ENCODE measurements at regions not wholly inside any gene's neighbourhood (a gene's known extent, or its start where the extent isn't known, plus 50 kb on each side); places are given as distances from the start of the nearest gene placed in this dataset.

DNA sequence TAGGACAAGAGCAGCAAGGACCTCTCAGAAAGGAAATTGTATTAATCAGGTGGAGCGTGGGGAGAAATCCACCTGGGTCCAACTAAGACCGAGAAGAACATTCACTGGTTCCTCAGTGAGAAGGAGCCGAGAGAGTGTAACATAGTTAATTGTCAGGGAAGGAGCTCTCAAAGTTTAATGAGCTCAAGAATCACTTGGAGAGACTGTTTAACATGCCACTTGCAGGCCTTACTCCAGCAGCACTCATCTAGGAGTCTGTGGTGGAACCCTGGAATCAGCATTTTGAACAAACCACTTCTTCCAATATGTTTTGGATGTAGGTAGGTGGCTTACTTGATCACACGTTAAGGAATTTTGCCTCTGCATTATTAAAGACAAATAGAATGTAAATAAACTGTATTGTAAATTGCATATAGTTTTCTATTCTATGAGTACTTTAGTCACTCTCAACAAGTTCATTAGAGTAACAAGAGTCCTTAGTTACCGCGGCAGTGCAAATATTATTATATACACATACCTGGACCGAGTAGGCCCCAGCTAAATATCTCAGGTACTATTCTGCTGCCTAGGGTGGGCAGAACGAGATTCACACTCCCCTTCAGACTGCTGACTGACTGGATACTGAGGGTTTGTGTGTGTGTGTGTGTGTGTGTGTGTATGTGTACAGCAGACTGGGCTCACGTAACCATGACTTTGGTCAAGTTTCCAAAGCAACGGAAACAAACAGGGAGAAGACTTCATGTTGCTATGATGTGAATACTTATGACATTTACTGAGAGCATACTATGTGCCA is 203.2 kb upstream of the USP24 start:
- no peak for ATAC-seq
- peak overlapping the region in 1 of 2 experiments; percentile 47; a peak in 2 of 6 replicates for H3K27ac ChIP-seq
- no peak overlapping the region for H3K4me3 ChIP-seq
- WGBS (ENCODE audit: missing lambda C conversion rate) = 79% methylated on average over 9 of the region's 10 CpGs
- peaks cover 7% of the 10 kb centered on the region; the same call in 1 of the 3 replicates for H3K9me3 ChIP-seq
- TF ChIP-seq RARB (CRISPR knock-in tag; IDR thresholded peaks at IDR 0.05) (no peak), KDM1A (IDR thresholded peaks at IDR 0.05; ENCODE audit: low read depth) (no peak), CBX2 (IDR thresholded peaks at IDR 0.05; ENCODE audit: borderline replicate concordance, low read depth) (no peak), HOXB13 (CRISPR knock-in tag; IDR thresholded peaks at IDR 0.05; ENCODE audit: low read depth) (no peak), FOSB (CRISPR knock-in tag; IDR thresholded peaks at IDR 0.05) (no peak), TFCP2L1 (CRISPR knock-in tag; IDR thresholded peaks at IDR 0.05) (no peak), MAFK (IDR thresholded peaks at IDR 0.05; ENCODE audit: partially characterized antibody) (no peak), ZNF302 (CRISPR knock-in tag; IDR thresholded peaks at IDR 0.05) (no peak), CBX8 (IDR thresholded peaks at IDR 0.05) (no peak), CHD4 (IDR thresholded peaks at IDR 0.05; ENCODE audit: borderline replicate concordance) (no peak), MYC (IDR thresholded peaks at IDR 0.05; ENCODE audit: borderline replicate concordance, low read length) (no peak), ZFP36 (IDR thresholded peaks at IDR 0.05; ENCODE audit: borderline replicate concordance, partially characterized antibody) (no peak)
- TF ChIP-seq, protein P1, sequence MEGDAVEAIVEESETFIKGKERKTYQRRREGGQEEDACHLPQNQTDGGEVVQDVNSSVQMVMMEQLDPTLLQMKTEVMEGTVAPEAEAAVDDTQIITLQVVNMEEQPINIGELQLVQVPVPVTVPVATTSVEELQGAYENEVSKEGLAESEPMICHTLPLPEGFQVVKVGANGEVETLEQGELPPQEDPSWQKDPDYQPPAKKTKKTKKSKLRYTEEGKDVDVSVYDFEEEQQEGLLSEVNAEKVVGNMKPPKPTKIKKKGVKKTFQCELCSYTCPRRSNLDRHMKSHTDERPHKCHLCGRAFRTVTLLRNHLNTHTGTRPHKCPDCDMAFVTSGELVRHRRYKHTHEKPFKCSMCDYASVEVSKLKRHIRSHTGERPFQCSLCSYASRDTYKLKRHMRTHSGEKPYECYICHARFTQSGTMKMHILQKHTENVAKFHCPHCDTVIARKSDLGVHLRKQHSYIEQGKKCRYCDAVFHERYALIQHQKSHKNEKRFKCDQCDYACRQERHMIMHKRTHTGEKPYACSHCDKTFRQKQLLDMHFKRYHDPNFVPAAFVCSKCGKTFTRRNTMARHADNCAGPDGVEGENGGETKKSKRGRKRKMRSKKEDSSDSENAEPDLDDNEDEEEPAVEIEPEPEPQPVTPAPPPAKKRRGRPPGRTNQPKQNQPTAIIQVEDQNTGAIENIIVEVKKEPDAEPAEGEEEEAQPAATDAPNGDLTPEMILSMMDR (IDR thresholded peaks at IDR 0.05) = no peak
- TF ChIP-seq, protein P2, sequence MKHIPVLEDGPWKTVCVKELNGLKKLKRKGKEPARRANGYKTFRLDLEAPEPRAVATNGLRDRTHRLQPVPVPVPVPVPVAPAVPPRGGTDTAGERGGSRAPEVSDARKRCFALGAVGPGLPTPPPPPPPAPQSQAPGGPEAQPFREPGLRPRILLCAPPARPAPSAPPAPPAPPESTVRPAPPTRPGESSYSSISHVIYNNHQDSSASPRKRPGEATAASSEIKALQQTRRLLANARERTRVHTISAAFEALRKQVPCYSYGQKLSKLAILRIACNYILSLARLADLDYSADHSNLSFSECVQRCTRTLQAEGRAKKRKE (CRISPR knock-in tag; IDR thresholded peaks at IDR 0.05; ENCODE audit: low read depth) = no peak
- TF ChIP-seq, protein P3, sequence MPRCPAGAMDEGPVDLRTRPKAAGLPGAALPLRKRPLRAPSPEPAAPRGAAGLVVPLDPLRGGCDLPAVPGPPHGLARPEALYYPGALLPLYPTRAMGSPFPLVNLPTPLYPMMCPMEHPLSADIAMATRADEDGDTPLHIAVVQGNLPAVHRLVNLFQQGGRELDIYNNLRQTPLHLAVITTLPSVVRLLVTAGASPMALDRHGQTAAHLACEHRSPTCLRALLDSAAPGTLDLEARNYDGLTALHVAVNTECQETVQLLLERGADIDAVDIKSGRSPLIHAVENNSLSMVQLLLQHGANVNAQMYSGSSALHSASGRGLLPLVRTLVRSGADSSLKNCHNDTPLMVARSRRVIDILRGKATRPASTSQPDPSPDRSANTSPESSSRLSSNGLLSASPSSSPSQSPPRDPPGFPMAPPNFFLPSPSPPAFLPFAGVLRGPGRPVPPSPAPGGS (IDR thresholded peaks at IDR 0.05) = no peak
- TF ChIP-seq, protein P4, sequence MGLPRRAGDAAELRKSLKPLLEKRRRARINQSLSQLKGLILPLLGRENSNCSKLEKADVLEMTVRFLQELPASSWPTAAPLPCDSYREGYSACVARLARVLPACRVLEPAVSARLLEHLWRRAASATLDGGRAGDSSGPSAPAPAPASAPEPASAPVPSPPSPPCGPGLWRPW (IDR thresholded peaks at IDR 0.05) = no peak
- ChIA-PET CTCF (interaction anchor here (0.8 kb wide), 1 partner anchor 107 kb away, joined by 3 read pairs; no protein-coding TSS in a partner anchor), POLR2A (no interaction called here)
- H3K4me2 ChIP-seq = no peak overlapping the region
- no peak for FAIRE-seq
- DNase-seq (ENCODE audit: low read depth in 1 of 2, low spot score in 1 of 2) = no peak
- peaks cover 19% of the 10 kb centered on the region for H3K4me1 ChIP-seq

DNA sequence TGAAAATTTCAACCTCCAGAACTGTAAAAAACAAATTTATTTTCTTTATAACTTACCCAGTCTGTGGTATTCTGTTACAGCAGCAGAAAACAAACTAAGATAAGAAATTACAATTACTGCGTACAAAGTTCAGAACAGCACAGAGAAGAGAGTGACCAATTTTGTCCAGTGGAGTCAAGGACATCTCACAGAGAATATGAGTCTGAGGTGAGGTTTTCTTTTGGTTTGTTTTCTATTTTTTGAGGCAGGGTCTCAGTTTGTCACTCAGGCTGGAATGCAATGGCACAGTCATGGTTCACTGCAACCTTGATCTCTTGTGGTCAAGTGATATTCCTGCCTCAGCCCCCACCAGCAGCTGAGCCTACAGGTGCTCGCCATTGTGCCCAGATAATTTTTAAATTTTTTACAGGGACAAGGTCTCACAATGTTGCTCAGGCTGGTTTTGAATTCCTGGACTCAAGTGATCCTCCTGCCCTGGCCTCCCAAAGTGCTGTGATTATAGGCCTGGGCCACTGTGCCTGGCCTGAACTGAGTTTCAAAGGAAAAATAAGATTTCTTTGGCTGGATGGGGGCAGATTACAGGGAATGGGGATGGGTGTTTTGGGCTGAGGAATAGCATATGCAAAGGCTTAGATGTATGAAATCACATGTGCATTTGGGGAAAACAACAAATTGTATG is 201.1 kb upstream of the USP24 start:
- DNase-seq (ENCODE audit: low read depth in 1 of 2, low spot score in 1 of 2) (no peak), ATAC-seq (no peak), FAIRE-seq (no peak)
- POLR2A ChIA-PET = no interaction called here
- TF ChIP-seq FOSB (CRISPR knock-in tag; IDR thresholded peaks at IDR 0.05) (no peak), BHLHE40 (IDR thresholded peaks at IDR 0.05; ENCODE audit: low read depth, low read length) (no peak), EHF (CRISPR knock-in tag; IDR thresholded peaks at IDR 0.05) (no peak), KDM1A (IDR thresholded peaks at IDR 0.05; ENCODE audit: low read depth) (no peak)
- TF ChIP-seq, protein P2 (CRISPR knock-in tag; IDR thresholded peaks at IDR 0.05; ENCODE audit: low read depth) = no peak
- TF ChIP-seq, protein P5, sequence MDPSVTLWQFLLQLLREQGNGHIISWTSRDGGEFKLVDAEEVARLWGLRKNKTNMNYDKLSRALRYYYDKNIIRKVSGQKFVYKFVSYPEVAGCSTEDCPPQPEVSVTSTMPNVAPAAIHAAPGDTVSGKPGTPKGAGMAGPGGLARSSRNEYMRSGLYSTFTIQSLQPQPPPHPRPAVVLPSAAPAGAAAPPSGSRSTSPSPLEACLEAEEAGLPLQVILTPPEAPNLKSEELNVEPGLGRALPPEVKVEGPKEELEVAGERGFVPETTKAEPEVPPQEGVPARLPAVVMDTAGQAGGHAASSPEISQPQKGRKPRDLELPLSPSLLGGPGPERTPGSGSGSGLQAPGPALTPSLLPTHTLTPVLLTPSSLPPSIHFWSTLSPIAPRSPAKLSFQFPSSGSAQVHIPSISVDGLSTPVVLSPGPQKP (IDR thresholded peaks at IDR 0.05; ENCODE audit: low read depth, low read length) = no peak
- CTCF ChIA-PET = no interaction called here
- WGBS (ENCODE audit: missing lambda C conversion rate) = 100% methylated on average over 2 of the region's 2 CpGs
- Histone ChIP-seq H3K4me1 (peaks cover 12% of the 10 kb centered on the region), H3K9me3 (peaks cover 4% of the 10 kb centered on the region; the same call in 1 of the 3 replicates), H3K4me2 (no peak overlapping the region), H3K27ac (no peak overlapping the region), H3K4me3 (no peak overlapping the region)
